ENCODE measurements at regions not wholly inside any gene's neighbourhood (a gene's known extent, or its start where the extent isn't known, plus 50 kb on each side); places are given as distances from the start of the nearest gene placed in this dataset.

GRCh38 chr10:3430501-3430900 lies 257.9 kb upstream of the PITRM1 start:
- Histone ChIP-seq H3K27ac (no peak overlapping the region), H3F3A (ENCODE audit: low read depth) (no peaks in the 10 kb centered on the region), H2AFZ (replicated peaks) (no peak overlapping the region), H3K9me3 (ENCODE audit: low read depth) (no peaks in the 10 kb centered on the region), H3K4me1 (no peaks in the 10 kb centered on the region), H4K20me1 (ENCODE audit: low read depth) (no peaks in the 10 kb centered on the region), H3K79me2 (ENCODE audit: low read depth) (no peaks in the 10 kb centered on the region), H3K4me2 (no peak overlapping the region), H3K27me3 (no peaks in the 10 kb centered on the region), H3K36me3 (no peaks in the 10 kb centered on the region), H3K9ac (no peak overlapping the region), H3K4me3 (no peak overlapping the region)
- H3K9me3 Mint-ChIP-seq = peaks cover 2% of the 10 kb centered on the region
- DNase-seq (ENCODE audit: low spot score) = no peak
- peaks cover 7% of the 10 kb centered on the region for H3K27me3 Mint-ChIP-seq (ENCODE audit: insufficient read depth, low read depth)
- TF ChIP-seq EZH2phosphoT487 (IDR thresholded peaks at IDR 0.05) = no peak
- no peak for TF ChIP-seq EZH2 (IDR thresholded peaks at IDR 0.05)
- H3K4me1 Mint-ChIP-seq = no peaks in the 10 kb centered on the region
- H3K36me3 Mint-ChIP-seq = no peaks in the 10 kb centered on the region
- no peak overlapping the region for H3K4me3 Mint-ChIP-seq
- no peak overlapping the region for H3K27ac Mint-ChIP-seq

DNA sequence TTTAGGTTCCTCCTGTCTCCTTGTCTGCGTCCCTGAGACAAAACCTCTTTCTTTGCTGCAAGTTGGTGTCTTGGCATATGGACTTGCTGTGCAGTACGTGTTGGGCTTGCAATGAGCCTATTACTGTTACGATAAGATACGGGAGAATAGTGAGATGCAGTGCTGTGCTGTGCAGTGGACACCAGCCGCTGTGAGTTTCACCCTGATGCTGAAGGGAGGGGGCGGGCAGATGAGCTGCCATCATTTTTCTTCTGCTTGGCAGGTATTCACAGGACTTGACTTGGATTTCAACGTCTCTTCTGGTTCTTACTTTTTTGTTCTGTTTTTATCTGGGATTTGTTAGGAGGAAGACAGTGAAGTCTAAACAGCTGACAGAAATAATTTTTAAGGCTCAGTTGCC lies 257.1 kb upstream of the PITRM1 start:
- Histone ChIP-seq H3K9me3 (ENCODE audit: low read depth) (no peaks in the 10 kb centered on the region), H3K4me2 (no peak overlapping the region), H3K27me3 (no peaks in the 10 kb centered on the region), H3K9ac (no peak overlapping the region), H3K79me2 (ENCODE audit: low read depth) (no peaks in the 10 kb centered on the region), H3K27ac (no peak overlapping the region), H3F3A (ENCODE audit: low read depth) (no peaks in the 10 kb centered on the region), H3K4me3 (no peak overlapping the region), H3K4me1 (no peaks in the 10 kb centered on the region), H3K36me3 (no peaks in the 10 kb centered on the region), H4K20me1 (ENCODE audit: low read depth) (no peaks in the 10 kb centered on the region), H2AFZ (replicated peaks) (no peak overlapping the region)
- H3K4me1 Mint-ChIP-seq = no peaks in the 10 kb centered on the region
- TF ChIP-seq EZH2phosphoT487 (IDR thresholded peaks at IDR 0.05) (no peak), EZH2 (IDR thresholded peaks at IDR 0.05) (no peak)
- TF ChIP-seq, protein P1, sequence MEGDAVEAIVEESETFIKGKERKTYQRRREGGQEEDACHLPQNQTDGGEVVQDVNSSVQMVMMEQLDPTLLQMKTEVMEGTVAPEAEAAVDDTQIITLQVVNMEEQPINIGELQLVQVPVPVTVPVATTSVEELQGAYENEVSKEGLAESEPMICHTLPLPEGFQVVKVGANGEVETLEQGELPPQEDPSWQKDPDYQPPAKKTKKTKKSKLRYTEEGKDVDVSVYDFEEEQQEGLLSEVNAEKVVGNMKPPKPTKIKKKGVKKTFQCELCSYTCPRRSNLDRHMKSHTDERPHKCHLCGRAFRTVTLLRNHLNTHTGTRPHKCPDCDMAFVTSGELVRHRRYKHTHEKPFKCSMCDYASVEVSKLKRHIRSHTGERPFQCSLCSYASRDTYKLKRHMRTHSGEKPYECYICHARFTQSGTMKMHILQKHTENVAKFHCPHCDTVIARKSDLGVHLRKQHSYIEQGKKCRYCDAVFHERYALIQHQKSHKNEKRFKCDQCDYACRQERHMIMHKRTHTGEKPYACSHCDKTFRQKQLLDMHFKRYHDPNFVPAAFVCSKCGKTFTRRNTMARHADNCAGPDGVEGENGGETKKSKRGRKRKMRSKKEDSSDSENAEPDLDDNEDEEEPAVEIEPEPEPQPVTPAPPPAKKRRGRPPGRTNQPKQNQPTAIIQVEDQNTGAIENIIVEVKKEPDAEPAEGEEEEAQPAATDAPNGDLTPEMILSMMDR (IDR thresholded peaks at IDR 0.05) = no peak
- peaks cover 7% of the 10 kb centered on the region for H3K27me3 Mint-ChIP-seq (ENCODE audit: insufficient read depth, low read depth)
- no peak overlapping the region for H3K4me3 Mint-ChIP-seq
- peaks cover 2% of the 10 kb centered on the region for H3K9me3 Mint-ChIP-seq
- peak overlapping the region; percentile 16 for H3K27ac Mint-ChIP-seq
- DNase-seq (ENCODE audit: low spot score) = no peak
- H3K36me3 Mint-ChIP-seq = no peaks in the 10 kb centered on the region

DNA sequence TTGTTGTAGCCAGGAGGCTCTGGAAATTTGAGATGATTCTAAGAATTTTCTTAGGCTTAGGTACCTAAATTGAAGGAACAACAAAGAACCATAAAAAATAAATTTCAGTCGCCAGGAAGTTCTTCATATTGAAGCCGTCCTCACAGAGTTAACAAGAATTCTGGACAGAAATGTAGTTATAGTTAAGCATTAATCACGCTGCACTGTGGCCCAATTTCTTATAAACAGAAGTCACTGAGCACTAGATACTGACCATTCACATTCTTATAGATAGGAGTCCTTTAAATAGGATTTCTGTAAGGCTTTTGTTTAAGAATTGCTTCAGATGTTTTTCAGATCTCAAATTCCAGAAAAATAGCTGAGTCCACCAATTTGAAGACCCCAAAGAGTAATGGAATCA lies 256.2 kb upstream of the PITRM1 start:
- no peak for TF ChIP-seq EZH2phosphoT487 (IDR thresholded peaks at IDR 0.05)
- TF ChIP-seq, protein P1 (IDR thresholded peaks at IDR 0.05) = no peak
- no peak for TF ChIP-seq EZH2 (IDR thresholded peaks at IDR 0.05)
- H3K36me3 ChIP-seq = no peaks in the 10 kb centered on the region
- no peak overlapping the region for H2AFZ ChIP-seq (replicated peaks)
- H3K4me3 ChIP-seq = no peak overlapping the region
- no peak overlapping the region for H3K4me2 ChIP-seq
- no peaks in the 10 kb centered on the region for H3K9me3 ChIP-seq (ENCODE audit: low read depth)
- DNase-seq (ENCODE audit: low spot score) = no peak
- no peaks in the 10 kb centered on the region for H3K79me2 ChIP-seq (ENCODE audit: low read depth)
- H4K20me1 ChIP-seq (ENCODE audit: low read depth) = no peaks in the 10 kb centered on the region
- H3K27ac ChIP-seq = no peak overlapping the region
- Mint-ChIP-seq H3K27ac (no peak overlapping the region), H3K9me3 (peaks cover 2% of the 10 kb centered on the region), H3K36me3 (no peaks in the 10 kb centered on the region), H3K27me3 (ENCODE audit: insufficient read depth, low read depth) (peaks cover 7% of the 10 kb centered on the region), H3K4me1 (no peaks in the 10 kb centered on the region), H3K4me3 (no peak overlapping the region)
- no peaks in the 10 kb centered on the region for H3F3A ChIP-seq (ENCODE audit: low read depth)
- no peaks in the 10 kb centered on the region for H3K4me1 ChIP-seq
- H3K27me3 ChIP-seq = no peaks in the 10 kb centered on the region
- H3K9ac ChIP-seq = no peak overlapping the region

GRCh38 chr10:3427950-3428354 lies 255.4 kb upstream of the PITRM1 start:
- Histone ChIP-seq H3K9me3 (ENCODE audit: low read depth) (no peaks in the 10 kb centered on the region), H4K20me1 (ENCODE audit: low read depth) (no peaks in the 10 kb centered on the region), H3K27me3 (no peaks in the 10 kb centered on the region), H3K4me1 (no peaks in the 10 kb centered on the region), H3K36me3 (no peaks in the 10 kb centered on the region), H3K4me2 (no peak overlapping the region), H3F3A (ENCODE audit: low read depth) (no peaks in the 10 kb centered on the region), H3K9ac (no peak overlapping the region), H3K79me2 (ENCODE audit: low read depth) (no peaks in the 10 kb centered on the region), H2AFZ (replicated peaks) (no peak overlapping the region), H3K27ac (no peak overlapping the region), H3K4me3 (no peak overlapping the region)
- H3K27me3 Mint-ChIP-seq (ENCODE audit: insufficient read depth, low read depth) = peaks cover 9% of the 10 kb centered on the region
- H3K4me3 Mint-ChIP-seq = no peak overlapping the region
- peaks cover 2% of the 10 kb centered on the region for H3K9me3 Mint-ChIP-seq
- no peaks in the 10 kb centered on the region for H3K4me1 Mint-ChIP-seq
- H3K27ac Mint-ChIP-seq = no peak overlapping the region
- TF ChIP-seq, protein P1 (IDR thresholded peaks at IDR 0.05) = no peak
- TF ChIP-seq EZH2 (IDR thresholded peaks at IDR 0.05) = no peak
- DNase-seq (ENCODE audit: low spot score) = no peak
- H3K36me3 Mint-ChIP-seq = no peaks in the 10 kb centered on the region

All from neural progenitor cell (in vitro differentiated cells).